GM18858 (cell line): ENCODE measurements at regions not wholly inside any gene's neighbourhood (a gene's known extent, or its start where the extent isn't known, plus 50 kb on each side); places are given as distances from the start of the nearest gene placed in this dataset.
"Not testable (repeated sequence)": the region's sequence is repeated elsewhere in the genome, so short reads cannot be mapped to it uniquely, and the experiment has no call there.

Experiments
- ATAC-seq: cut with Tn5 transposase; IDR thresholded peaks from one replicate; pipeline ENCODE4 v1.9.1; 2021; ENCODE audit not compliant: unreplicated experiment

- ATAC-seq = no peak
Measured at GRCh38 chr17:77332981-77333685, 192.4 kb downstream of the SEC14L1 start.

- no peak for ATAC-seq
Measured at GRCh38 chr17:77337150-77337549, 196.4 kb downstream of the SEC14L1 start.

GRCh38 chr17:77341069-77341541 is 200.3 kb downstream of the SEC14L1 start:
- ATAC-seq = no peak

- not testable (repeated sequence) for ATAC-seq
Measured at GRCh38 chr17:77342656-77342990, 201.9 kb downstream of the SEC14L1 start.

- ATAC-seq = no peak
Measured at GRCh38 chr17:77343031-77343800, 202.4 kb downstream of the SEC14L1 start.

- ATAC-seq = no peak
Measured at GRCh38 chr17:77344038-77344437, 203.3 kb downstream of the SEC14L1 start.

- no peak for ATAC-seq
Measured at GRCh38 chr17:77345260-77345910, 204.6 kb downstream of the SEC14L1 start.

- ATAC-seq = no peak
Measured at GRCh38 chr17:77346765-77347164, 206.0 kb downstream of the SEC14L1 start.

- ATAC-seq = no peak
Measured at GRCh38 chr17:77347544-77347943, 206.8 kb downstream of the SEC14L1 start.

- ATAC-seq = no peak
Measured at GRCh38 chr17:77349976-77350830, 209.4 kb downstream of the SEC14L1 start.

GRCh38 chr17:77352441-77352840 is 211.7 kb downstream of the SEC14L1 start:
- no peak for ATAC-seq

- ATAC-seq = no peak
Measured at GRCh38 chr17:77352996-77353395, 212.2 kb downstream of the SEC14L1 start.

GRCh38 chr17:77353684-77354419 is 213.1 kb downstream of the SEC14L1 start:
- no peak for ATAC-seq

- ATAC-seq = no peak
Measured at GRCh38 chr17:77354420-77354669, 213.6 kb downstream of the SEC14L1 start.

GRCh38 chr17:77354670-77355455 is 214.1 kb downstream of the SEC14L1 start:
- no peak for ATAC-seq

- no peak for ATAC-seq
Measured at GRCh38 chr17:77356109-77356689, 215.4 kb downstream of the SEC14L1 start.

- no peak for ATAC-seq
Measured at GRCh38 chr17:77356690-77357201, 216.0 kb downstream of the SEC14L1 start.

GRCh38 chr17:77358801-77359200 is 218.0 kb downstream of the SEC14L1 start:
- ATAC-seq = no peak

GRCh38 chr17:77359236-77359635 is 218.5 kb downstream of the SEC14L1 start:
- no peak for ATAC-seq
